WERI-Rb-1 (cell line): ENCODE measurements at regions not wholly inside any gene's neighbourhood (a gene's known extent, or its start where the extent isn't known, plus 50 kb on each side); places are given as distances from the start of the nearest gene placed in this dataset.

ENCODE experiments used
- DNase-seq: peaks from one replicate; pipeline ENCODE4 v3.0.0-alpha.2; 2020
- H3K27ac ChIP-seq: fragments of 250-450 bp; sonication (Bioruptor Pico); 2 replicates; pipeline ENCODE4 v1.5.1; 2020; ENCODE audit warnings: mild to moderate bottlenecking, moderate library complexity
- H3K27me3 ChIP-seq: fragments of 250-450 bp; sonication (Bioruptor Pico); 2 replicates; pipeline ENCODE4 v1.5.1; 2021; ENCODE audit warnings: mild to moderate bottlenecking, low read depth, moderate library complexity; ENCODE audit not compliant: insufficient read depth, severe bottlenecking
- H3K36me3 ChIP-seq: fragments of 250-450 bp; sonication (Bioruptor Pico); 2 replicates; pipeline ENCODE4 v1.5.1; 2020; ENCODE audit warnings: mild to moderate bottlenecking, moderate library complexity
- H3K4me3 ChIP-seq: 2 replicates; pipeline ENCODE4 v1.5.1; 2011; ENCODE audit warnings: low read depth, mild to moderate bottlenecking, control low read depth, low read length
- H3K9me3 ChIP-seq: fragments of 250-450 bp; sonication (Bioruptor Pico); 2 replicates; pipeline ENCODE4 v1.5.1; 2021; ENCODE audit warnings: mild to moderate bottlenecking, moderate library complexity; ENCODE audit not compliant: severe bottlenecking
- TF ChIP-seq, protein P1 (sequence below): IDR thresholded peaks from 2 replicates; pipeline ENCODE4 v1.5.1; 2011; ENCODE audit warnings: low read depth, mild to moderate bottlenecking, control low read depth, inconsistent platforms, low read length

DNA sequence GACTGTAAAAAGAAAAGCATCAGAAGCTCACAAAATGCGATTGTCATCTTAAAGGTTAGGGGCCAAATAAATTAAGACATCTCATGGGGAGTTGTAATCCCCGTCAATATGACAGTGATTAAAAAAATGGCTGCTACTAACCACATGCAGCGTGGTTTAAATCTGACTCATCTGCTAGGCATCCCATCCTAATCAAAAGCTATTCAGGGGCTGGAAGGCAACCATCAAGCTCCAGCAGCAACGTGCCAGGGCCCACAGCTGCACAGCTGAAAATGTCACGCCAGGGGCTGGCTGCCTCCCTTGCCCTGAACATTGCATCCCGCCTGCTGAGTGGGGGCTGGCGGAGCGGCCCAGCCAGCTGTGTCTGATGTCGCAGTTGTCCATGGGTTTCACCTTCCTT is 66.3 kb upstream of the FRMD4A start:
- Histone ChIP-seq H3K27ac (no peak overlapping the region), H3K9me3 (no peaks in the 10 kb centered on the region), H3K4me3 (no peak overlapping the region), H3K27me3 (no peaks in the 10 kb centered on the region), H3K36me3 (no peaks in the 10 kb centered on the region)
- TF ChIP-seq, protein P1, sequence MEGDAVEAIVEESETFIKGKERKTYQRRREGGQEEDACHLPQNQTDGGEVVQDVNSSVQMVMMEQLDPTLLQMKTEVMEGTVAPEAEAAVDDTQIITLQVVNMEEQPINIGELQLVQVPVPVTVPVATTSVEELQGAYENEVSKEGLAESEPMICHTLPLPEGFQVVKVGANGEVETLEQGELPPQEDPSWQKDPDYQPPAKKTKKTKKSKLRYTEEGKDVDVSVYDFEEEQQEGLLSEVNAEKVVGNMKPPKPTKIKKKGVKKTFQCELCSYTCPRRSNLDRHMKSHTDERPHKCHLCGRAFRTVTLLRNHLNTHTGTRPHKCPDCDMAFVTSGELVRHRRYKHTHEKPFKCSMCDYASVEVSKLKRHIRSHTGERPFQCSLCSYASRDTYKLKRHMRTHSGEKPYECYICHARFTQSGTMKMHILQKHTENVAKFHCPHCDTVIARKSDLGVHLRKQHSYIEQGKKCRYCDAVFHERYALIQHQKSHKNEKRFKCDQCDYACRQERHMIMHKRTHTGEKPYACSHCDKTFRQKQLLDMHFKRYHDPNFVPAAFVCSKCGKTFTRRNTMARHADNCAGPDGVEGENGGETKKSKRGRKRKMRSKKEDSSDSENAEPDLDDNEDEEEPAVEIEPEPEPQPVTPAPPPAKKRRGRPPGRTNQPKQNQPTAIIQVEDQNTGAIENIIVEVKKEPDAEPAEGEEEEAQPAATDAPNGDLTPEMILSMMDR: no peak
- DNase-seq: no peak

DNA sequence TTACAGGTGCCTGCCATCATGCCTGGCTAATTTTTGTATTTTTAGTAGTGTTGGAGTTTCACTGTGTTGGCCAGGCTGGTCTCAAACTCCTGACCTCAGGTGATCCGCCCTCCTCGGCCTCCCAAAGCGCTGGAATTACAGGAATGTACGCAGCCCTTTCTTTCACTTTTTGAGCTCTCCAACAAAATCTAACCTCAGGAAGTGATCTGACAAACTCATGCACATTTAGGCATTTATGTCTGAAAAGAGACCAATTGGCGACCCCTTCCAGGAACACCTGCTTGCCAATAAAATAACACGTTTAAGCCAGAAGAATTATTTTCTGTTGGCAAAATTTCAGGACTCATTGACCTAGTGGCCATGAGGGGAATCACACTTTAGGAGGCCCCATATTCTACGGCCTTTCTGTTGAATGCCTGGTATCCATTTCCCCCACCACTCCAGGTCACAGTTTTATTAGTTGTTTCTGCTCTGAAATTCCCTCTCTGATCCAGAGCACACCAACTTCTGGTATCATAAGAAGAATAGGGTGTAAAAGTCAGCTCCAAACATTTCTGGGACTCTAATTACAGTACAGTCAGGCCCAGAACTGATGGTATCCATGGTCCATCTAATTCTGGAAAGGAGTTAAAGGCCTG is 65.8 kb upstream of the FRMD4A start:
- Histone ChIP-seq H3K27me3 (no peaks in the 10 kb centered on the region), H3K27ac (no peak overlapping the region), H3K36me3 (no peaks in the 10 kb centered on the region), H3K4me3 (no peak overlapping the region), H3K9me3 (no peaks in the 10 kb centered on the region)
- DNase-seq: no peak
- TF ChIP-seq, protein P1: peak; percentile 22; the same call in 1 of the 2 replicates

DNA sequence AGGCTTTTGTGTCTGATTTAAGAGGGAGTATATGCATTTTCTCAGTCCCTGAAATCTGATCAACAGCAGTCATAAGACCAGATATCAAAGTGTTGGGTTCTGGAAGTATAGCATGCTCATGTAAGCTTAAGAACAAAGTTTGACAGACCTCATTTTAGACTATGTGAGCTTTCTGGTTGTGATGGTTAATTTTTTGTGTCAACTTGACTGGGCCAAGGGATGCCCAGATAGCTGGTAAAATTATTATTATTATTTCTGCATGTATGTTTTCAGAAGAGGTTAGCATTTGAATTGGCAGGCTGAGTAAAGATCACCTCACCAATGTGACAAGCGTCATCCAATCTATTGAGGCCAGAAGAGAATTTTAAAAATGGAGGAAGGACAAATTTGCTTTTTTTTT is 63.5 kb upstream of the FRMD4A start:
- Histone ChIP-seq H3K27ac (no peak overlapping the region), H3K27me3 (no peaks in the 10 kb centered on the region), H3K9me3 (no peaks in the 10 kb centered on the region), H3K4me3 (no peak overlapping the region), H3K36me3 (no peaks in the 10 kb centered on the region)
- no peak for DNase-seq
- TF ChIP-seq, protein P1: no peak

DNA sequence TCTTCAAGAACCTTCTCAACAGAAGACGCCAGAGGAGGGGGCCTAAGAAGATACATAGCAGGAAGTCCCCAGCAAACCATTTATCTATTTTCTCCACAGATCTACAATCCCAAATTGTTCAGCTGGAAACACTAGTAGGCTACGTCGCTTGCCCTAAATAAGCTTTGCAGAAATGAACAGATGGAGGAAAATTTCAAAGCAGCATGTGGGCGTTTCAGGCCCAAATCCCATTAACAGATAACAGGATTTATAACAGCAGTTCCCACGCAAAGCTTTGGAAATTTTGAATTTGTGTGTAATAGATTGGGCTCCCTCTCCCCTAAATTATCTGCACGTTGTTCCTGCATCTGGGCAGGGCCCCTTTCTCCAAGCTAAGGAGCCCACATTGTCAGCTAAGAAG is 60.6 kb upstream of the FRMD4A start:
- no peaks in the 10 kb centered on the region for H3K27me3 ChIP-seq
- H3K36me3 ChIP-seq: no peaks in the 10 kb centered on the region
- peak; percentile 13 for DNase-seq
- H3K9me3 ChIP-seq: no peaks in the 10 kb centered on the region
- no peak overlapping the region for H3K4me3 ChIP-seq
- TF ChIP-seq, protein P1: no peak
- H3K27ac ChIP-seq: no peak overlapping the region

DNA sequence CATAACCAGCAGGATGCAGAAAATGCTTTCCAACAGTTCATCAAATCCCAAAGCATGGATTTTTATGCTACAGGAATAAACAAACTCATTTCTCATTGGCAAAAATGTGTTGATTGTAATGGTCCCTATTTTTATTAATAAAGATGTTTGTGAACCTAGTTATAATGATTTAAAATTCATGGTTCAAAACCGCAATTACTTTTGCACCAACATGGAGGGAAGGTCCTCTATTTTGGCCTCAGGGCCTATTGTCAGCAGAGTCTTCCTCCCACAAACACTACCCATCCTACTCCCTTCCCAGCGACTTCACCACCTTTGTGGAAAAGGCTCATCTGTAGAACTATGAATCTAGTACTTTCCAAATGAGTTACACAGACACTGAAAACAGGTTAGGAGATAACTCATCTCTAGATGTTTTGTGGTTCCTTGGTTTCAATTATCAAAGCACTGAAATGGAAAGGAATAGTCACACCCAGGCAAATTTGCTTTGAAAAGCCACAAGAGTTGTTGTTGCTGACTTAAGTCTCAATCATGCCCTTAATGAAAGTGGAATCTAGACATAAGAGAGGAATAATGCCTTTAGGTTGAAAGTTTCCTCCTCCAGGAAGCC is 59.4 kb upstream of the FRMD4A start:
- H3K27ac ChIP-seq: no peak overlapping the region
- no peaks in the 10 kb centered on the region for H3K9me3 ChIP-seq
- no peak for DNase-seq
- no peaks in the 10 kb centered on the region for H3K36me3 ChIP-seq
- TF ChIP-seq, protein P1: no peak
- no peak overlapping the region for H3K4me3 ChIP-seq
- no peaks in the 10 kb centered on the region for H3K27me3 ChIP-seq
